Upper lobe of left lung (tissue), 4 donors: ENCODE measurements at regions not wholly inside any gene's neighbourhood (a gene's known extent, or its start where the extent isn't known, plus 50 kb on each side); places are given as distances from the start of the nearest gene placed in this dataset.

Experiments used
- CTCF ChIP-seq, 6 experiments: fragments of 450-650 bp in 4 of 6; fragments of 200-600 bp in 2 of 6; sonication (generic) in 2 of 6; IDR thresholded peaks; one replicate each; pipeline ENCODE4 v1.5.1; 2016 to 2019; ENCODE audit warnings: antibody characterized with exemption in 6 of 6
- POLR2A ChIP-seq, 4 donors: fragments of 450-650 bp; IDR thresholded peaks; one replicate each; pipeline ENCODE4 v1.5.1; 2016 to 2017; ENCODE audit warnings: antibody characterized with exemption in 4 of 4, mild to moderate bottlenecking in 2 of 4

- TF ChIP-seq CTCF (IDR thresholded peaks at IDR 0.05) (no peak), POLR2A (IDR thresholded peaks at IDR 0.05) (no peak)
These were observed 690.6 kb downstream of the MCTP2 start for GRCh38 chr15:94921936-94922335.
